ENCODE measurements at regions not wholly inside any gene's neighbourhood (a gene's known extent, or its start where the extent isn't known, plus 50 kb on each side); places are given as distances from the start of the nearest gene placed in this dataset.

DNA sequence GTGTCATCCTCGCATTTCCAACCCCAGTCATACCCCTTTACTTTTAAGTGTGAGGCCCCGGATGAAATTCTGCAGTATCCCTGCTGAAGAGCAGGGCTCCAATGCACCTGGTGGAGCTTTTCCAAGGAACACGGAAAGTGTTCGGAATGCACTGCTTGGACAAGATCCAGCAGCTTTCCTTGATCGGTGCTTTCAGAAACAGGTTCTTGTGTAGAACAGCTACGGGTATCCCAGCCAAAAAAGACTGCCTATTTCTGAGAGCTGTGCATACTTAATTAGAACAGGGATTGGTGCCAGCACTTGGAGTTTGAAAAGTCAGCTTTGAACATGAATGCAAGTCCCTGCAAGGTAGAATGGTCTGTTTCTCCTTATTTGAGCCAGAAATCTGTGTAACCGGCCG, 87.2 kb upstream of the C1QTNF9B start:
- FAIRE-seq, result no peak

DNA sequence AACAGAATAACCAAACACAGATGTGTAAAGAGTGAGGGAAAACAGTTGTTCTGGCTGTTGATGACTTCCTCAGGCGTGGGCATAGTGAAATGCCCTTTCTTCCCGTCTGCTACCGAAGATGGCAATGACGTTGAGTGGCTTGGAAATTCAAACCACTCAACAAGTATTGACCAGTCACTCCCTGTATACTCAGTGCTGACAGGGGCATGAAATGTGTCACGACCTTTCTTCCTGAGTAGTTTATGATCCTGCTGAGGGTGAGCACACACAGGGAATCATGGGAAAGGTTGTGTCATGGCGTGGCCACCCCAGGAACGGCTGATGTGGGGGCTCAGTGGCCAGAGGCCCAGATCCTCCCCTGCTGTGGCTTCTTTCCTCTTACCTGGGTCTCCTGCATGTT, 87.8 kb upstream of the C1QTNF9B start:
- FAIRE-seq, result no peak

DNA sequence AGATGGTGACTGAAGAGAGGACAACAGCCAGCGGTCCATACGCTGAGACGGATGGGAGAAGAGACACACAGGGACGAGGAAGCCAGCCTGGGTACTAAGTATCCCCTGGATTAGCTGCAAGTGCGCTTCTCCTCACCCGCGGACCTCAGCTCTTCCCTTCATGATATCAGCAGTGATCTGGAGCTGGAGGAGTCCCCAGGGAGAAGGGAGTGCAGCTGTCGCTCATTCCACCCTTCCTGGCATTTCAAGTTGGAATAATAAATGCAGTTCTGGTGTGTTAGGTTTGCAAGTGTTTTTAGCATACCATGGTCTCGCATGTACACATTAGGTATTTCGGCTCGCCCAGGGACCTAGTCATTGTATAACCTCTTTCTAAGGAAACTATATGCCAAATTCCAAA, 88.5 kb upstream of the C1QTNF9B start:
- no peak for FAIRE-seq

DNA sequence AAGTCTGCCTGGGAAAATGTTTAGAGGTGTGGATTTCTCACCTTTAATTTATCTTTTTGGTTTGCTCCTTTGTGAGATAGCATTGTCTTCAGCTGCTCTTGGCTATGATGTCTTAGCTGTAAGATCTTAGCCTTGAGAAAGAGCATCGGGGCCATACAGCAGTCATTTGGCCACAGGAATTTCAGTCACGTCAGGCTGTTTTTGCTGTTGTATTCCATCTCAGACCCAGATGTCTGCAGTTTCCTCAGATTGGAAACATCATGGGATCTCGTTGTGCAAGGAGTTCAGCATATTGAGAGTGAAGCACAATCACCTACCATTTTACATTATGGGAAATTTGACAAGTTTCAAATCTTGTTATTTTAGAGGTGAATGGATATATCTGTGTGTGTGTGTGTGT, 89.3 kb upstream of the C1QTNF9B start:
- FAIRE-seq, result no peak

DNA sequence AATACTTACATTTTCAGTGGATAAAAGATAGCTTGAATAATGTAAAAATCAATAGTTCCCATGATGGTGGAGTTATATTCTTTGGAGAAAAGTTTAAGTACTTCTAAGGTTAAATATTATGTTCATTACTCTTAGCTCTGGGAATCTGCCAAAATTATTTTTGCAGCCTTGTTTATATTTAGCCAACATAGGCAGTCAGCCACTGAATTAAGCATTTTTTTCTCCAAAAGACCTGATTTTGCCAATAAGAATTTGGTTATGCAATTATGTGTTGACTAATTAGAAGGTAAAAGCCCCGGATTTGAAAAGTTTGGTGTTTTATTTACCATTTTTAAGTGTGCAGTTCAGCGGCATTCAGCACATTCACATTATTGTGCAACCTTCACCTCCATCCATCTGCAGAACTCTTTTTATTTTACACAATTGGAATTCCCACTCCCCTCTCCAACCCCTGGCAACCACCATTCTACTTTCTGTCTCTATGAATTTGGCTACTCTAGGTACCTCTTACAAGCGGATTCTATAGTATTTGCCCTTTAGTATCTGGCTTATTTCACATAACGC, 90.1 kb upstream of the C1QTNF9B start:
- peak; percentile 49 for FAIRE-seq

DNA sequence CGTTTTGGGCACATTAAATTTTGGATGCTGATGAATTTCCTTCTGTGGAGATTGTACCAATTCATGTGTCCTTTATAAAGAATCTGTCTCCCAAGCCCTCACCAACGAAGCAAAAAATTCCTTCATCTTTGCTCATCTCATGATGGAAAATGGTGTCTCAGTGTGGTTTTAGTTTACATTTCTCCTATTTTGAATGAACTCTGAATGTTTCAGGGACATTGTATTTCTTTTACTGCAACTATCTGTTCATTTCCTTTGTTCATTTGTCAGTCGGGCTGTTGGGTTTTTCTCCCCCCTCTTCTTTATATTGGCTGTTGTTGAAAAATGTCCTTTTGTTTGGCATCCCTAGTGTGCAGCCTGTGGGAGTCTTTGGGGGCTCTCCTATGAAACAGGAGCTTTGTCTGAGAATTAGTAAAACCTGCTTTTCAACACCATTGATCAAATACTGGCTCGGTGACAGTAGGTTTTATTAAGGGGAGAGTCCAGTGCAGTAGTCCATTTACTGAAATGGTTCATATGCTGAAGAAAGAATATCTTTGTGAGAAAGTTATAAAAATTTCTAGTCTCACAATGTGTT, 91.3 kb upstream of the C1QTNF9B start:
- no peak for FAIRE-seq

DNA sequence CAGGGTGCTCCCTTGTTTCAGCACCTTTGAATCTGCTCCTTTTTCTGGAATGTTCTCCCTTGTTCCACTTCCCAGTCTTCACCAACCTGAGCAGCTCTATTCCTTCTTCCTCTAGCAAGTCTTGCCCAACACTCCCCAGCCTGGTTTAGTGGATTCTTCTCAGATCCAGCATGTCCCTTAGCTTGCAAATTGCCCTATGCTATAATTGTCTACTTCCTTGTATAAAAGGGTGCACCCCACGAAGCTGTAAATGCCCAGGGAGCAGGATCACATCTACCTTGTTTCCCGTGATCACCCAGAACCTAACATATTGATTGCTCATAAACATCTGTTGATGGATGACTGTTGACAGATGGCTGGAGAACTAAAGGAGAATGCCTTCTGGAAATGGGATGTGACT, 93.2 kb upstream of the C1QTNF9B start:
- FAIRE-seq, result no peak

DNA sequence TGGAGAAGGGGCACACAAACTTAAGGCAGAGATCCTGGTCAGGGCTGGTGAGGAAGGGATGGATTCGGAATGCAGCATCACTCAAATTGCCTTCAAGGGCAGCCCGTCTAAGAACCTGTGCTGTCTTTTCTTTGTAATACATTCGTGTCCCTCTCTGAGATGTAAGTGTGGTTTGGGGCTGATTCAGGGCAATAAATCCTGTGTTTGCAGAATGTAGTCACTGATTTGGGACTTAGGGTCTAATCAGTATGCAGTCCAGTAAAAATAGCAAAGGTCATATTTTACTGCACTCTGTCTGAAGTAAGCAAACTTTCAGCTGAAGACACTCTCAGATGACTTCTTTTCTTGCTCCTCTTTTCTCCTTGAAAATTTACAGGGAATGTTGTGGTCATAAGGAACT, 93.8 kb upstream of the C1QTNF9B start:
- FAIRE-seq, result no peak

DNA sequence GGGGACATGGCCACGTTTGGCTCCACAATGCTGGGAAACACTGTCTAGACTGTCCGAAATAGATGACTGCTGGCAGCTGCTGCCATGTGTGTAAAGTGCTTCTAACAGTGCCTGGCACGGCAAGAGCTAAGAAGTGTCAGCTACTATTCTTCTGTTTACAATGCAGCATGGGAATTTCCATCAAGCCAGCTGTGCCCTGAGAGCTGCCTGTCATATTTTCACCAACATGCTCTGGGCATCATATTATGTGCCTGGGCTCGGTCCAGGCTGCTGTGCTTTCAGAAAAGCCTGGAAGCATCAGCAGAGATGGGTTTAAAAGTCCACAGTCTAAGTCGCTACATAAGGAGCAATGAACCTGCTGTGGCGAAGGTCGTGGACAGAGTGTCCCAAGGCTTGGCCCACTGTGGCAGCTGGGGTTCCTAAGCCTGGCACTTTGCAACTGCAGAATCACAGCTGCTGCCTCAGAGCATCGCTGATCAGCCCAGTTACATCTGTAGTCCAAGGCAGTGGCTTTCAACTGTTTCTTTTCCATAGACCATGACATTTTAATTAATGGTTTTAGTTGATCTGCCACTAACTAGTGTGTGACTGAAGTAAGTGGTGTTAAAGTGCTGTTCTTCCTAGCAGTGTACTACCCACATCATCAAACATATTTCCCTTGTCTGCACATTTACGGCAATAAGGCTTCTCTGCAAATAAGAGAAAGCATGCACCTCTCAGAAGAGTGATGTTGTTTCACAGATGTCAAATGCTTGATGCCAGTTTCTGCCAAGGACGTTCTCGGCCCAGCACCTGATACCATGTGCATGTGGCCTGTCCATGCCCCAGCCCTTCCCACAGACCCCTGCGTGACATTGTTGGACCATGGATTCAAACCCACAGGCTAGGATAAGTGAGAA, 95.7 kb upstream of the C1QTNF9B start:
- no peak for FAIRE-seq

DNA sequence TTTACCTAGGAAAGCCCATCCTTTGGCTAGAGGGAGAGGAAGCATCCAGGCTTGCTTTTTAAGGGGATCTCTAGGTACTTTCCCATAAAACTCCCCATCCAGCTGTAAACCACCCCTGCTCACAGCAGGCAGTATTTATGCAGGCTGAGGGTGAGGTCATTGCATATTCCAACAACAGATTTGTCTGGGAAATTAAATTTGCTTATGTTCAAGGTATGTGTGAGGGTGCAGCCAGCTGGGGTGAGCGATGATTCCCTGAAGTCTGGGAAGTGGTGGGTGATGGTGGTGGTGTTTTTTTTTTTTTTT, 96.3 kb upstream of the C1QTNF9B start:
- FAIRE-seq, result no peak

DNA sequence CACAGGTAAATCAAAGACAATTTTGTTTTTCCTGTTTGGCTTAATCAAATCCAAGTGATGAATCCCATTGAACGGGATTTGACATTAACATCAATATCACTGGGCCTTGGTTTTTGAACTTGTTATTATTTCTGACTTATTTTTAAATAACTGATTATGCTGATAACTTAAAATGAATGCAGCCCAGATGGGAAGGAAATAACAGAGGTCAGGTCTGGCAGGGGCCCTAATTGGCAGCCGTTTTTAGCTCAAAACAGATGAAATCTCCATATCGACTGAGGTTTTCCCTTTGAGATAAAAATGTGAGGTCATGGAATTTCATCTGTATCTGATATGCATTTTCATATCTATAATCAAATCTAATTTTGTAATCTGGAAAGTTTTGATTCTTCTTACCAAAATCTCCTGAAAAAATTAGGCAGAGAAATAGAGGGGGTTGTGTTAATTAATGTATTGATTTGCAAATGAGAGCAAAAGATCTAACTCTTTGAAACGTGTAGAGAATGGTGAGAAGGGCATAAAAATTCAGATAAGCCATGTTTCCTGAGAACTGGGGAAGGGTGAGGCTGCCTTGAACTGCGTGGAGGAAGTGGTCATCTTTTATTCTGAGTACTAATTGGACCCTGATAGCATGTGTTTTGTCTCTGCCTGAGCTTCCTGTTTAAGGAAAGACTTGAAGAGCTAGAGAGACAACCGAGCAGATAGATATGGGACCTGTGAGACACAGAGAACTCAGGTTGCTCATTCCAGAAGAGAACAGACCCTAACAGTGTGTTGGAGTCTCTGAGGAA, 98.2 kb upstream of the C1QTNF9B start:
- FAIRE-seq, result no peak

DNA sequence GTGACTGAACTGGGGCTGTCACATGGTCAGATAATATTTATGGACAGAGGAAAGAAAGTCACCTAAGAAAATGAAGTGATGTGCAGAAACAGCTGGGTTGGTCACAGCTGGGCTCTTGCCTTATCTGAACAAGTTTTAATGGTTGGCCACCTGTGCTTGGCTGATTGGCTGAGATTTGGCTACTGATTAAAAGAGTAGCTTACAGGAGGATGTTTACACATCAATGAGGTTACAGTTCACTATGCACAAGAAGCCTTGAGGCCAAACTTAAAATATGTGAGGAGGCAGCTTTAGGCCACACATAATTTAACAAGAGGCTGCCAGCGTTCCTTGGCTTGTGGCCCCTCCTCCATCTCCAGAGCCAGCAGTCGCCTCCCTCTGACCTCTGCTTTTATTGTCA, 99.2 kb upstream of the C1QTNF9B start:
- no peak for FAIRE-seq

DNA sequence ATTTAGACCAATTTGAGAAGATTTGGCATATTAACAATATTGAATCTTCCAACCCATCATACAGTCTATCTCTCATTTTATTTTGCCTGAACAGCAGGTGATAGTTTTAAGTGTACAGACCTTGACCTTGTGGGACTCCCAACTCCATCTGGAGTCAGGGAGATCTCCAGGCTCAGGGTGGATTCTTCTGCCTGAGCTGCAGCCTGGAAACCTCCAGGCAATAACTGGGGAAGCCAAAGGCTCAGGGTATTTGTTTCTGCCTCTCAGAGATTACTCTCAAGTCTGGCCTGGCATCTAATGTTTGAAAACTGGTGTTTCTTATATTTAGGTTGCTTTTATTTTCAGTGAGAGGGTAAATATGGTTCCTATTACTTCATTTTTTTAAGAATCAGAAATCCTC, 102.1 kb upstream of the C1QTNF9B start:
- no peak for FAIRE-seq

DNA sequence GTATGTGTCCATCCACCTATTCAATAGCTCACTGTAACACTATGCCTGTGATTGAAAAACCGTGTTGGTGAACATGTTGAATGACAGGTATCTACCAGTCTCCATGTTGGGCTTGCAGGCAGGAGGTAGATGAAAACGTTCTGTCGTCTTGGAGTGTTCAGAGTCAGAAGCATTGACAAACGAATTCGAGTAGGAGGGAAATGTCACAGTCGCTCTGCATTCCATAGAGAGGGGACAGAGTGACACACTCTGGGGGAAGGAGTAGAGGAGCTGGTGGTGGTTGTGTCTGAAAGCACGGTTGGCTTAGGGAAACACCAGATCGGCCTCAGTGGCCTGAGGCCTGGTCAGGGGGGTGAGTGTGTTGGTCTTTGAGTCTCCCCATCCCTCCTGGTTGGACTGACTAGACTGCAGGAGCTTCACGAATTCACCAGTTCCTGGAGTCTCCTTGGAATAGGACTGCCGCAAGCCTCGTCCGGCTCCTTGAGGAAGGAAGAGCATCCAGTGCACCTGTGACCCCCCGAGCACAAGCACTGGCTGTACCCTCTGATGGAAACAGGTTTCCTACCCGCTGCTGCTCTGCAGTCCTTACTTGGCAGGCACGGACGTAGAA, 105.0 kb upstream of the C1QTNF9B start:
- no peak for FAIRE-seq

DNA sequence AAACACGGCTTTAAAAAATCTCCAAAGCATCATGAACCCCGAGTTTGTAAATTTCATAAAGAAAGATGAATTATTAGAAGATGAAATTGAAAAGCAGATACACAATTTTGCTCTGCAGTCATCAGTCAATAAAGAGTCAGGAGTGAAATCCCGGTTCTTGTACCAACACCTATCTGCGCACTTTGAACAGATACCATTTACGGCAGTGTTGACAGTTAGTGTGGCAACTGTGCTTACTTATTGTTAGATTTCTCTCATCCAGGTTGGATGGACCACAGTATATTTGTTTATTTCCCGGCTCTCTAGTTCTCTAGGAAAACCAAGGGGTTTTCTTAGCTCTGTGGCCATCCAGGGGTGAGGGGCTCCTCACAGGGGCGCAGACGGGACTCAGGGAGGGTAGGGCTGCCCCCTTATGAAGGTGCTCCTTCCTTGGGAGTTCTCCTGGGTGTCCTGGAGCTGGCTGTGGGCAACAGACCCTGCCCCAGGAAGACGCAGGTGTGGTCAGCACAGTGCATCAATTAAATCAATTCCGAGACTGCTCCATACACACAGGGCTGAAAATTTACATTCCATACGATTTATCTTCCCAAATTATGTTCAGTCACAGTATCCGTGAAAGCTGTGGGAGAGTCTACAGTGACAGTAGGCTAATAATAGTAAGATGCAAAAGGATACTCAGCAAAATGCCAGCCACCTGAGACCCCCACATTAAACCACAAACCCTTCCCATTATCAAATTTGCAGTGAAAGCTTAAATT, 107.0 kb upstream of the C1QTNF9B start:
- FAIRE-seq, result no peak

DNA sequence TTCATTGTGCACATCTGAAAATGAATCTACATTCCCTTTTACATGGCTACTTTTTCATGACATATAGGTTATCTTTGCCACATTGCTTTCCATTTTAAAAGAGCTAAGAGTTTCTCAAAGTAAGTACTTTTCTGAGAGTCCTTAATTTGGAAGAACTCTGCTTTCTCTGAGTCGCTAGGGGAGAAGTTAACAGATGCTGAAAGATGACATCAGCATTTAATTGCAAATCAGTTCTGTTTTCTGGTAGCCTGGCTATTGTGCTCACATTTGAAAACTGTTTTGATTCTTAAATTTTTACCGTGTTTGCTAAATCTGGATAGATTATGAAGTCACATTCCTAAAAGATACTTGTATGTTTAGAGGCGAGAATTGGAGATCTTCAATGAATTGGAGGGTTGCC, 107.7 kb upstream of the C1QTNF9B start:
- peak; percentile 72 for FAIRE-seq

DNA sequence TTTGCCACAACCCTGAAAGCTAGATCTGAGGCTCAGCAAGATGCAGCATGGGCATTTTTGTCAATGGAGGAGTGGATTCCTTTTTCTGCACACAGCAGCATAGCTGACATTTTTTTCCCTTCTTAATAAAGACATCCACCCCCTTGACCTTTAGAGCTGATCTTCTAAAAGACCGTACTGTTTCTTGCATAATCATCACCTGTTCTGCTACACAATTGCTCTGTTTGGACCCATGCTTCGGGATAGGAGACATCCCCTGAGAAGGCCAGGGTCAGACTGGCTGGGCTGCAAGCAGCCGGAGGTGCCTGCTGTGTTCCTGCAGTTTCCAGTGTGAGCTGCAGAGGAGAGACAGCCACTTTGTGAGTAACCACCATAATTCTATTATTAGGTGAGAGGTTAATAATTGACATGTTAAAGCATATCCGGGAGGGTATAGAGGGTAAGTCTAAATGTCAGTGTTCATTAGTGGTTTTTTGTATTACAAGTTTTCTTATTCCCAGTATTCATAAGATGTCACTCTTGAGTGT, 108.5 kb upstream of the C1QTNF9B start:
- FAIRE-seq, result peak; percentile 82

DNA sequence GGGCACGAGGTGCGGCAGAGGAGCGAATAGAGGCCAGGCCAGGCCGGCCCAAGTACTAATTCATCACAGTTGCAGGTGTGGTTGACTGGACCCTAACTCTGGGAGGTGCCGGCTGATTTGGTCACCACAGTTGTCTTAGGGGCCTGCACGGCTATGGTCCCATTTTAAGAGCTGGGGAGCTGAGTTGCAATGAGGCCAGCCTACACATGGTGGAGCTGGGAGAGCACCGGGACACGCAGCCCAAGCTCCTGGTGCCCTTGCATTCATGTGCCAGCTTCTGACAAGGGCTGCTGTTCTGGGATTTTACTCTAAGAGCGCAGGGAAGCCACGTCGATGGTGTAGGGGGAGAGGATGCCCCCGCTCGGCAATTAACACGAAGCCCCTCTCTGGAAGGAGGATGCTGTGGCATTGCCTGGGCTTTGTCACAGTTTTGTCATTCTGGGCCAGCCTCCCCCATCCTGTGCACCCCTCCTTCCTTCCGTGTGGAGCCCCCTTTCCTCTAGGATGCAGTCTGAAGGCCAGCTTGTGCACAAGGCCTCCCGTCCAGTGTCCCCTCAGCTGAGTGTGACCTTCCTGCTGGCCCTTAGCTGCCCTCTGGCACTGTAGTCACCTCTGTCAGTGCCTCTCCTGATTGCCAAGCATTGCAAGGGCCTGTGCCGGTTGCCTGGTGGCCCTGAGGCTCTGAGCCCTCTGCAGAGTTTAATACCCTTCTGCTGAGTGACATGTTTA, 109.4 kb upstream of the C1QTNF9B start:
- no peak for FAIRE-seq

DNA sequence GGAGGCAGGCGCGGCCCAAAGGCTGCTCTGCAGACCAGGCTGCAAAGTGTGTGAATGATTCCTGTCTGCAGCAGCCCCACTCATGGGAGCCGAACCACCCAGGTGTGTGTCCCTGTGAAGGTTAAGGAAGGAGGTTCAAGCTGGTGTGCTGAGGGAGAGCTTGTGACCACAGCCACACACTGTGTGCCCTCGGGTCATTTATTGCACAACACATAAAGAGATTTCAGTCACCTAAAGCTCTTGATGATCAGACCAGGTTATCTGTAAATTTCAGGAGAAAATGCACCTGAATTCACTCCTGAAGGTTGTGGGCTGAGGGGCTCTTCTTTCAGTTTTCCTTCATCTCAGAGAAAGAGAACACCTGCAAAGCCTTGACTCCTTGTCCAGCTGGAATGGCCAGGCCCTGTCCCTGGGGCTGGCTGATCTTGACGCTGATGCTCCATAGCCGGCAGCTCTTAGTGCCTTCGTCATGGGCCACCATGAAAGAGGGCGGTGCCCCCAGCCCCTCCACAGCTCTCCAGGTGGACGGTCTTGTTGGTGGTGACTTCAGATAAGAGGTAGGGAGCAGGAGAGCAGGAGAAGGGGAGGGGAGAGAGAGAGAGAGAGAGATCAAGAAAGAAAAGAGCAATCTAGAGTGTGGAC, 110.8 kb upstream of the C1QTNF9B start:
- no peak for FAIRE-seq

DNA sequence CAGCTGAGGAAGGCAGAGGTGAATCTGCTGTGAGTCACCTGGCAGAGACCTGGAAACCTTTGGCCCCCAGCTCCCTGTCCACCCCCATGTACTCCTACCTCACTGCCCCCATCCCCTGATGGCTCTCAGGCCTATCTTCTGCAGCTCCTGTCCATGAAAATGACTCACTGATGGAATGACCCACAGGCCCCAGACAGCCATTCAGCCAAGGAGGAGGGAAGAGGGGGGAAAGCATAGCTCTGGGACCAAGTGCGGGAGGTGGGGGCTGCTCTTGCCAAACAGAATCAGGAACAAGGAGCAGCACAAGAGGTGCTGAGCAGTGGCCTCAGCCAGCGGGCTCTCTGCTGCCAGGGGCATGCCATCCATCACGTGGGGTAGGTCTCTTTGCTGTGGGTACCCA, 111.4 kb upstream of the C1QTNF9B start:
- FAIRE-seq, result no peak

DNA sequence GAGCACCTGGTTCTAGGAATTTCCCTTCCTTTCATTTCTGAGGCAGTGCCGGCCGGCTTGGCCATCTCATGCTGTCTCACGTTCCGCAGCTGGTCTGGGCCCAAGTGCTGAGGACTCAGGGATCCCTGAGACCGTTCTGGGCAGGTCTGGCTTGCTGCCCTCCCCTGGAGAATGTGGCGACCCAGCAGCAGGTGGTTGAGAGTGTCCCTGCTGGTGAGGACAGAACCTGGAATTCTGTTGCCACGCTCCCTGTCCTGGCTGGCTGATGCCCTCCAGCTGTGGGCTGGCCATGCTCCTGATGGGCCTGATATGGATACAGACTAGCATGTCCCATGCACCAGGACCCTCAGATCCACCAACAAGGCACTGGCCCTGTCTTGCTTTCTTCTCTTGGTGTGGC, 114.0 kb upstream of the C1QTNF9B start:
- FAIRE-seq, result no peak

Measured in islet of Langerhans (tissue), 1 donor.